ENCODE measurements at regions not wholly inside any gene's neighbourhood (a gene's known extent, or its start where the extent isn't known, plus 50 kb on each side); places are given as distances from the start of the nearest gene placed in this dataset.

DNA sequence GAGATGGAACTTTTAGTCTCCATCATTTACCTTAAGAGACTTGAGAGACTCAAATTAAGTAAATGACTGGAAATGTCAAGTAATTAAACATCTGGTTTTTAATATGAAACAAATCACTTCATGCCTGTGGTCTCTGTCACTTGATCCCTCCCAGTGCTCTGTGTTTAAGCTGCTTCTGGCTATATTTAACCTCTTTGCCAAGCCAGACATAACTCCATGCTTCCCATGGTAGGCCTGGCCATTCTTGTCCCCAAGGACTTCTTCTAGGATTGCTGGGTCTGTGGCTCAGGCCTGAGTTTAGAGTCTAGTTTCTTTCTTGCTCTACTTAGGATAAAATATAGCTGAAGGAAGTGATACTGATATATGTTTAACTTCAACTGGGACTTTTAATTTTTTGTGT is 1013.6 kb downstream of the FLRT2 start:
- no peak for DNase-seq

DNA sequence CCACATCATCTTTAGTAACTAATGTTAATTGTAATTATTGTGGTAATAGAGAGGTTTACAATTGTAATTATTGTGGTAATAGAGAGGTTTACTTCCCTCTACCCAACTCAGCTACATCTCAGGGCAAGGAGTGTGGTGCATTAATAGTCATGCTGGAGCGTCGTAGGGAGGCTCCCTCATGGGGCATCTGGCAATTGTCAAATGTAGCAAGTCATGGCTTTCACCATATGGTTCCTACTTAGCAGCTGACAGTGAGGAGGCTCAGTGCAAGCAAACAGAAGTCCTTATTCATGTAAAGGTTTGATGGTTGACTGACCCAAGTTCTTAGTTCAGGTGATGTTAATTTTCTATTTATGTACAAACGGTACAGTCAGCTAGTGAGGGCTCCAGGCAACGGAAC is 1012.0 kb downstream of the FLRT2 start:
- no peak for DNase-seq

DNA sequence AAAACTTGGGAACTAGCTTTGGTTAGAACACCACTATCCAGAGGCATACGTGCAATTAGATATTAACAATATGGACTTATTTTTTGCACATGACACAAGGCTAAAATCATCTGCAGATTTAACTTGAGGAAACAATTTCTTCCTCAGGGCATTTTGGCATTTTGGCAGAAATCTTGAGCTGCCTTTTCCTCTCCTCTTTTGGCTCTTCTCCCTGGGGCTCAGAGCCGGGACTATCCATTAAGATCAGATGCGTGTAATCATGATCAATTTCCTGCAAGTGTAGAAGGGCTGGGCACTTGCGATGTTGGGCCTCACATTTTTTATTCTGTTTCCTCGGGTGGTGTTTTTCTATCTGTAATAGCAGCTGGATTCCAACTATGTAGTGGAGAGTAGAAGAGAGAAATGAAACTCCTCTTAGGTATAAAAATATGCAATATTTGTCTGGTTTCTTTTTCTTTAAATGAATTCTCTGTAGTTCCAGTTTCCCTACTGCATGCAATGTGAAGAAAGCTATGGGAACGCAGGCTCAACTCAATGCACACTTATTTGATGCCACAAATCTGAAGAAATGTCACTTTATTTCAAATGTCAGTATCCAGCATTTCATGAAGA is 1010.8 kb downstream of the FLRT2 start:
- no peak for DNase-seq

DNA sequence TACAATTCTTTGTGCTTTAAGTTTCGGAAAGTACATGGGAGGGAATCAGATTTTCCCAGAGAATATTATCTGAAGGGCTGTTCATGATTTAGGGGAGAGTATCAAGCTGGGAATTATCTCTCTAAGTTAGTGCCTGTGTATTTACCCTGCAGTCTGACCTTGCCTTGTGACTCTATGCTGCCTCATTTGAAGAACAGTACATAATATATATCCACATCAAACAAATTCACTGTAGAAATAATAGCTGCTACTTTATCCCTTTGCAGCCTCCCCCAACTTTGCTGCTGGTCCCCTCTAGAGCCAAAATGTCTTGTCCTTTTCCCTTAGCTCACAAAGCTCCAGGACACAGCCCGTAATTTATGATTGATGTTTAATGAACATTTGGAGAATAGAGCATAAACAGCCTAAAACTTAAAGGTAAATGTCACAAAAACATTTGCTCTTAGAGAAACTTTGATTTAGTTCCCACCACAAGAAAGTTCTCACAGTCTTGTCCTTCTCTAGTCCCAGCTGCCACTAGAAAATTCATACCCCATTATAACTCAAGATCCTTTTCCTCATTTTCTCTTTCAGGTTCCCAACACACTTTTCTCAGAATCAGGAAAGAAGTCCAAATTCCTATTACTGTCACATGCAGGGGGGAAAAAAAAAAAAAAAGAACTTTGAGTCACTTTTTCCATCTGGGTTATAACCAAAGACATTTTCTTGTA is 1009.6 kb downstream of the FLRT2 start:
- no peak for DNase-seq

- DNase-seq, result no peak
These were observed 1003.9 kb downstream of the FLRT2 start for GRCh38 chr14:86533834-86534233.

GRCh38 chr14:86532219-86532618 is 1002.3 kb downstream of the FLRT2 start:
- DNase-seq, result no peak

DNA sequence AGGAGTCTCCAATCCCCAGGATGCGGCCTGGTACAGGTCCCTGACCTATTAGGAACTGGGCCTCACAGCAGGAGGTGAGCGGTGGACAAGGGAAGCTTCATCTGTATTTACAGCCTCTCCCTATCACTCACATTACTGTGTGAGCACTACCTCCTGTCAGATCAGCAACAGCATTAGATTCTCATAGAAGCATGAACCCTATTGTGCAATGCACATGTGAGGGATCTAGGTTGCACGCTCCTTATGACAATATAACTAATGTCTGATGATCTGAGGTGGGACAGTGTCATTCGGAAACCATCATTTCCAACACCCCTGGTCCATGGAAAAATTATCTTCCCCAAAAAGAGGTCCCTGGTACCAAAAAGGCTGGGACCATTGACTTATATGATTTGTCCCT is 1000.5 kb downstream of the FLRT2 start:
- no peak for DNase-seq

DNA sequence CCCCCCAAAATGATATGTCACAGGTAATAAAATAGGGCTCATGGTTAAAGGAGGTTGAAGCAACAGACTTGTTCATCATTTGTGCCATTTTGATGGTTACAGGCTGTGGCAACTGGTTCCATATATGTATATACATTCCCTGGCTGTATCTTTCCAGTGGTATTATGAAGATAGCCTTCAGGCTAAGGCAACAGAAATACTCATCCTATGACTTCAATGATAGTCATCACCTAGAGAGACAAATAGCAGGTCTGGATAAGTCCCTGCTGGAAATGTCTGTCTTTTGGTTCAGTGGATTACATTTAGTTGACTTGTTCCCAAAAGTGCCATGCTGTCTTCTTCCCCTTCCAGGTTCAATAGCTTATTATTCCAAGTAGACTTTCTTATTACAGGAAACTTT is 997.4 kb downstream of the FLRT2 start:
- DNase-seq, result no peak

DNA sequence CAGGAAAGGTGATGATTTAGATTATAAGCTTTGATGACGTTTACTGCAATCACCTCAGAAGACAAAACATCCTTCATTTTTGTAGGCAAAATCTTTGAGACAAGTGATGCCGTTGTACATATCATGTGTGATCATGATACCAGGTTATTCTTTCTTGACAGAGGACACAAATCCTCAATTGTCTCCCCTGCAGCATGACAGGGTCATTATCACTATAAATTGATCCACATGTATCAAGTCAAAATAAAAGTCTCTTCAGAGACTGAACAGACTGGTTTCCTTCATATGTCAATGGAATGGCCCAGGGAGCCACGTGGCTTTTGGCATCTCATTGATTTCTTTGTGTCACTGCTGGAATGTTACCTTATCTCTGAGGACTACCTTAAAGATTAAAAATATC is 995.7 kb downstream of the FLRT2 start:
- DNase-seq, result no peak

DNA sequence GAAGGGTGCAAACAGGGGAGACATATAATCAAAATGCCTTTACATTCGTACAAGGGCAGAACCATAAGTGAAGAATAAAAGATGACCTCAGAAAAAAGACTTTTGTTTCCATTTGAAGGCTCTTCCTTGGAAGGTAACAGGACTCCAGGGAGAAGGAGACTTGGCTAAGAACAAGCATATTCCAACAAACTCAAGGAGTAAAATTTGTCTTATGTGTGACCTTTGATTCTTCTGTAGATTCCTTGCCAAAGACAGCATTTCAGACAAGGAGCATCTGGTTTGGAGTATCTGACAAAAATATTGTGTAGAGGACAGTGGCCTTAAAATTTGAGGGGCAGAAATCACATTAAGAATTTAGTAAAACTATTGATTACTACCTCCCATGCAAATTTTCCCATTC is 991.9 kb downstream of the FLRT2 start:
- DNase-seq, result no peak

GRCh38 chr14:86521031-86521730 is 991.2 kb downstream of the FLRT2 start:
- DNase-seq, result no peak

GRCh38 chr14:86518298-86518697 is 988.4 kb downstream of the FLRT2 start:
- DNase-seq, result no peak

DNA sequence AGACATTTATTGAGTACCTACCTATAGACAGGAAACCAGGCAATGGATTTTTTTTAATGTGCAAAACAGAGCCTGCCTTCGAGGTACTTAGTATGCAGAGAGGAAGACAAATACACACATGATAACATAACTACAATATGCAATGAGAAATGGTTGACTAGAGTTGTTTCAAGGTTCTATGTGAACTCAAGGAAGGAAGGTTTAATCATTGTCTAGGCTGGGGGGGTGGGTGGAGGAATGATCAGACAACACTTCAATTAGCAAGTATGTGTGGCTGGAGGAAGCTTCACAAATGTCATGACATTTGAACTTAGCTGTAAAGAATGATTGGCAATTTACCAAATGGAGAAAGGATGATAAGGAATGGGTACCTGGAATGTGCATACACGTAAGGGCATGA is 985.3 kb downstream of the FLRT2 start:
- DNase-seq, result no peak

DNA sequence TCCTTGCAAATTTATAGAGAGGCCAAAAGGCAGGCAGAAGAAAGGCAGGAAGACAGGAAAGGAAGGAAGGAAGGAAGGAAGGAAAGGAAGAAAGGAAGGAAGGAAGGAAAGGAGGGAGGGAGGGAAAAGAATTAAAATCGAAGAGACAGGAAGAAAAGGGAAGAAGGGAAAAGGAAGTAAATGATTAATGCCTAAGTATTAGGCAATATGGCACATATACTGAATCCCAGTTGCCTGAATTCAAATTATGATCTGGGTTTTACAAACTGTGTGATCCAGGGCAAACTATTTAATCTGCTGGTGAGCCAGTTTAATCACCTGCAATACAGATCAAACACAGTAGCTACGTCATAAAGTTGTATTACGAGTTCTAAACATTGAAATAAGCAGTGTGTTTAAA is 983.6 kb downstream of the FLRT2 start:
- DNase-seq, result no peak

DNA sequence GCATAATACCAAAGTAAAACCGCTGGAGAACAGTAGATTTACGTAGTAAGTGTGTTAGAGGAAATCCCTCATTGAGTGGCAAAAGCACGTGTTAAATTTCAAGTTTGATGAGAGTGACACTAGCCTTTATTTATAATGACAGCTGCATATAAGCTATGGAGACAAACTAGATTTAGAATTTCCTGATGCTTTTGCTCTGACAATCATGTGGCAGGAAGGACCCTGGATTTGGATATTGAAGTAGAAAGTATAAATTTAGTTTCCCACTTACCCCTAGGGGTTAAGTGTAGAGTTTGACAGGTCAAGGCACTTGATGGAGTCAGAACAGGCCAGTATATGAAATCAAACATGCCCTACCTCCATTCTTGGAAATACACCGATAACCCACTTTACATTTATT is 983.1 kb downstream of the FLRT2 start:
- DNase-seq, result no peak

DNA sequence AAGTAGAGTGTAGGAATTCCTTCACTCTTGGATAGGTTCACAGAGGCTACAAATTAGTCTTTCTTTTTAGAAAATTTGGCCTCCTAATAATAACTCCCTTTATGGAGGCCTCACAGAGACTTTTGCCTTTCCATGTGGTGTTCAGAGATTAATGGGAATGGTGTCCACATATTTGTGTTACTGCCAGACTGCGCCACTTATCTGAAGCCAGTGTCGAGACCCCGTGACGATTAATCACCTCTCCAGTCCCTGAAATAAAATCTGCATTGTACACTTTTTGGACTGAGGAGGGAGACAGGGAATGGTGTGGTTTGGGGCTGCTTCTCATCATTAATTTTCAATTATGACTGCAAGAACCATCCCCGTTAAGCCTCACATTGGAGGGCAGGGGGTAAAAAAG is 980.5 kb downstream of the FLRT2 start:
- DNase-seq, result no peak

GRCh38 chr14:86505808-86506207 is 975.9 kb downstream of the FLRT2 start:
- DNase-seq, result no peak

DNA sequence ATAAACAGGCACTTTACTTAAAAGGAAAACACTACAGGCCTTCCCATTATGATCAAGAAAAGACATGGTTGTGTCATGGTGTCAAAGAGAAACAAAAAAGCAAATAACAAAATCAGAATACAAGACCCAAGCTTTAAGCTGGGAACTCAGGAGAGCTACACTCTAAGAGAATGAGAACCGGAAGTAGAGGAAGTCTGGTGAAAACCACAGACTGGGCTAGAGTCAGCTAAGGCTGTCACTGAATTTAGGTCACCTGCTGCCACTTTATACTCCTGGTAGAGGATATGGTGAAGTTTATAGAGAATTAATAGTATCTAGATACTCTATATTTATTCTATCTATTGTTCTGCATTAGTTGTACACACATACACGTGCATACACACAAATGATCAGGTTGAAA is 971.7 kb downstream of the FLRT2 start:
- no peak for DNase-seq

DNA sequence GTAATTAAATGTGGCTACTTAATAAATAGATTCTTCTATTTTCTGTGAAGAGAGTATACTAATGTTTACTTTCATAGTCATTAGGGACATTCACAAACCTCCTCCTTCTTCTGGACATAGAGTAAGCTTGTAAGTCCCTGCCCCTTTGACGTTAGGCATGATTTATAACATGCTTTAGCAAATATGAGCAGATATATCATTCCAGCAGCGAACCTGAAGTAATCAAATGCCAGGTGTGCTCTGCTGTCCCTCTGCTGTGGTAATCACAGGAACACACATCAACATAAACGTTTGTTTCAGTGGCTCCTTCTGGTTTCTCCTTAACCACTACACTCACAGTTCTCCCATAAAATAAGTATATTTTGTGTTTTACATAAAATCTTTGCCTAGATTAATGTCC is 961.8 kb downstream of the FLRT2 start:
- DNase-seq, result no peak

DNA sequence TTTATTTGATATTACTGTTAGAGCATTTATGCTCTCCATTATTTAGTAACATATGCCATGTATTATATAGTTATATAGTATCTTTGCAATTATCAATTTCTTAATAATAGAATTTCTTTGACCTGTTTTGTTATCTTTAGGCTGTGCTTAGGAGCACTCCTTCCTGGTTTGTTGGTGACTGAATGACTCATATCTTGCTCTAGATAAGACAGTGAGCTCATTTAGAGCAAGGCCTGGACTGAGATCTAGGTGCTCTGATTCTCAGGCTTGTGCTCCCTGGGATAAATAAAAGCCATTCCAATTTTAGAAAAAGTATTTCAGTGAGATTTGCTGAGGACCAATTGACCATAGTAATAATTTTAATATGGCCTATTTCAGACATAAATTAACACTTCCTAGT is 951.2 kb downstream of the FLRT2 start:
- DNase-seq, result no peak

GRCh38 chr14:86464341-86464740 is 934.4 kb downstream of the FLRT2 start:
- no peak for DNase-seq

- DNase-seq, result no peak
These were observed 932.3 kb downstream of the FLRT2 start for GRCh38 chr14:86462193-86462753.

- no peak for DNase-seq
These were observed 927.7 kb downstream of the FLRT2 start for GRCh38 chr14:86457481-86458135.

- DNase-seq, result no peak
These were observed 920.1 kb downstream of the FLRT2 start for GRCh38 chr14:86450085-86450484.

Data from CD4-positive, alpha-beta T cell treated with Interferon gamma for 1 hour (primary cell).